T-helper 2 cell treated with Interferon-gamma antibody and Interleukin-4, amounts not matched to agents 5 μg/mL and 100 μg/mL, for 36 hours (primary cell): ENCODE measurements at regions not wholly inside any gene's neighbourhood (a gene's known extent, or its start where the extent isn't known, plus 50 kb on each side); places are given as distances from the start of the nearest gene placed in this dataset.

ENCODE experiments used
- DNase-seq: peaks from one replicate; pipeline ENCODE4 v3.0.0; 2021; ENCODE audit warnings: low spot score
- H3K27ac Mint-ChIP-seq: one replicate; pipeline ENCODE4 v1.8.0; 2021; ENCODE audit warnings: mild to moderate bottlenecking, mixed read lengths
- H3K27me3 Mint-ChIP-seq: one replicate; pipeline ENCODE4 v1.8.0; 2021; ENCODE audit warnings: low read depth, mixed read lengths
- H3K36me3 Mint-ChIP-seq: one replicate; pipeline ENCODE4 v1.8.0; 2021; ENCODE audit warnings: low read depth, mixed read lengths
- H3K4me1 Mint-ChIP-seq: one replicate; pipeline ENCODE4 v1.8.0; 2021; ENCODE audit warnings: low read depth, mixed read lengths
- H3K4me3 Mint-ChIP-seq: one replicate; pipeline ENCODE4 v1.8.0; 2022; ENCODE audit warnings: mild to moderate bottlenecking, moderate library complexity, mixed read lengths
- H3K9me3 Mint-ChIP-seq: one replicate; pipeline ENCODE4 v1.8.0; 2021; ENCODE audit warnings: mixed read lengths

DNA sequence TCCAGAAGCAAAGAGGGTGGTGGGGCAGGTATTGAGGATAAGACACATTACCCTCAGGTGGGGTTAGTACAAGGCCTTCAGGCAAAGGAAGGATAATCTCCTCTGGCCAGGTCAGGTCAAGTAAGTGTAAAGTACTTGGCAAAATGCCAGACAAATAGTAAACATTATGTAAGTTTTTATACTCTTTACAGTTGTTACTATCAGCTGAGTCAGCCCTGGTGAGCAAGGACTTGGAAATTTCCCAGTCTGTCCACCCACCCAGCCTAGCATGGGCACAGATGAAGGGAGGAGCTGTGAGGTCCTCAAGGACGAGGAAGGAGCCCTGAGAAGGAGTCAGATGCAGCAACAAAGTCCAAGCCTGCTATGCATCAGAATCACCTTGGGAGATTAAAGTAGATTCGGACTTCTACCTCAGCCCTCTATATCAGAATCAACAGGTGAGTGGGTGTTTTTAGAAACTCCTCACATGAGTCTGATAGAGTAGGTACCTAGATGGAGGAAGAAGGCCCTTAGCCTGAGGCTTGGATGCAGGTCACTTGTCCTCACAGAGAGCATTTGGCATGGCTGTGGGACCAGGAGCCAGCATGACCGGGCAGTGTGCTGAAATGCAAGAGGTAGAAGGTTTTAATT is 50.2 kb upstream of the BARX1 start:
- Mint-ChIP-seq H3K9me3 (no peaks in the 10 kb centered on the region), H3K27me3 (peaks cover 6% of the 10 kb centered on the region), H3K27ac (no peak overlapping the region), H3K4me1 (no peaks in the 10 kb centered on the region), H3K4me3 (no peak overlapping the region), H3K36me3 (no peaks in the 10 kb centered on the region)
- no peak for DNase-seq
